Non-pigmented ciliary epithelial cell (primary cell): ENCODE measurements at regions not wholly inside any gene's neighbourhood (a gene's known extent, or its start where the extent isn't known, plus 50 kb on each side); places are given as distances from the start of the nearest gene placed in this dataset.
"Not testable (repeated sequence)": the region's sequence is repeated elsewhere in the genome, so short reads cannot be mapped to it uniquely, and the experiment has no call there.

Experiments
- DNase-seq: peaks from one replicate; pipeline ENCODE4 v3.0.0-alpha.2; 2010; ENCODE audit warnings: low read depth

DNA sequence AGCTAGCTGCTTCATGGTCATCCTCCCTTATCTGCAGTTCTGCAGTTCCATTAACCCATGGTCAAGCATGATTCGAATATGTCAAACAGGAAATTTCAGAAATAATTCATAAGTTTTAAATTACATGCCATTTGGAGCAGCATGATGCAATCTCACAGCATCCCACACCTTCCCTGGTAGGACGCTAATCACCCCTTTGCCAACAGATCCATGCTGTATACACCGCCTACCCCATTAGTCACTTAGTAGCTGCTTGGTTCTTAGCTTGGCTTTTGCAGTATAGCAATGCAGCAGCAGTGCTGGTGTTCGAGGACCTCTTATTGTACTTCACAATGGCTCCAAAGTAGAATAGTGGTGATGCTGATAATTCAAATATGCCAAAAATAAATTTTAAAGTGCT, 739.7 kb upstream of the CDH9 start:
- DNase-seq: no peak

DNA sequence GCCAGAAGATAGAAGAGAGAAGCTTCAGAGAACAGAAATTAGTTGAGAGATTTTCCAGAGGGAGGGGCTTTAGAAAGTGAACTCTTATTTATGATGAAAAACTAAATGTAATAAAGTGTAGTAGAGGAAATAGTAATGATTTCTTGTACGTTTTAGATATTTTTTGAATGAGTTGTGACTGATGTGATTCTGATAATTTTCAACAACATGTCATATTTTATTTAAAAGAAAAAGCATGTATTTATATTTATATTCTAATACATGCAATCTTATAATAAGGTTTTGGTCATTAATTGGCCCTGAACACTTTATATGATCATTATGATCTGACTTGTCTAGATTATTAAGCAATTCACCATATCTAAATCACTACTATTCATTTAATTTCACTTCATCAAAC, 735.2 kb upstream of the CDH9 start:
- DNase-seq: no peak

DNA sequence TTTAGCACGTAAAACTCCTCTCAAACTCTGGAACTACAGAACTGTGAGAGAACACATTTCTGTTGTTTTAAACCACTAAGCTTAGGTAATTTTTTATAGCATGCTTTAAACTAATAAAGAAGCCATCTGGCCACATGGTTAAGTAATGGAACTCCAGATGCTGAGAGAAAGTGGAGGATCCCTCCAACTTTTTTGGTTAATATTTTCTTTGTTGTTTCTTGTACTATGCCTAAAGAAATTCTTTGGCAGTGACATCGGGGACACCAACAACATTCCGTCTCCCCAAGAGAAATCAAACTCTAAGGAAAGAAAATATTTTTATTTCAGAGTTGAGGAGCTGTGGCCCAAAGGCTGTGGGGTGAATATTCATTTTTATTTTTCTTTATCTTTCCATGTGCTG, 734.8 kb upstream of the CDH9 start:
- DNase-seq: no peak

DNA sequence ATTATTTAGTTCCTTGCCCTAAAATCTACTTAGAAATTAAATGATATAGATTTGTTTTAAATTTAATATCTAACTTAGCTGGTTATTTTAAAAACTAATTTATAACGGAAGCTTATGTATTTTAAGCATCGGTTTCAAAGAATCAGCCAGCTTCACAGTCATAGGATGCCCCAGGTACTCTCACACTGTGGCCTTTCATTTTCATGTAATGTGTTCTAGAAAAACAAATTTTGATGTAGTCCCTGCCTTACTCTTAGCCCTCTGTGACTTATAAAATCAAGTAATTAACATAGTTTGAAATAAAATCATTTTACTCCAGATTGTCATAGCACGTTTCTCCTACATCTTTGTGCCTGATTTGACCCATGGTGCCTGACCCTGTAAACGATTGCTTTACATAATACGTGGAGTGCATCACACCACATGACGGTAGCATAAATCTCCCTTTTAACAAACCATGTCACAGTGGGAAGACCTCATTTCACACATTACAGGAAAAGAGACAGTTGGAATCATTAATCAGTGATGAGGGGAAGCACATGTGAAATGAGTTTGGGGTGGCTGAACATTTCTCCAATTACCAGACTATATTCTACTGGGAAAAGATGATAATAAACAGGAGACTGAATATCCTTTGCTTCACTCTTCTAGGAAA, 731.5 kb upstream of the CDH9 start:
- no peak for DNase-seq

DNA sequence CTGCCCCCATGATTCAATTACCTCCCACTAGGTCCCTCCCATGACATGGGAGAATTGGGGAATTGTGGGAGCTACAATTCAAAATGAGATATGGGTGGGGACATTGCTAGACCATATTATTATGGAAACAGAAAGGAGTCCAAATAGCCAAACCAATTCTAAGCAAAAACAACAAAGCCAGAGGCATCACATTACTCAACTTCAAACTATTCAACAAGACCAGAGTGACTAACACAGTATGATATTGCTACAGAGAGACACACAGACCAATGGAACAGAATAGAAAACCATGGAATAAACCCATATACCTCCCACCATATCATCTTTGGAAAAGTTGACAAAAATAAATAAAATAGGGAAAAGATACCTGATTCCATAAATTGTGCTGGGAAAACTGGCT, 710.5 kb upstream of the CDH9 start:
- peak; percentile 2 for DNase-seq

DNA sequence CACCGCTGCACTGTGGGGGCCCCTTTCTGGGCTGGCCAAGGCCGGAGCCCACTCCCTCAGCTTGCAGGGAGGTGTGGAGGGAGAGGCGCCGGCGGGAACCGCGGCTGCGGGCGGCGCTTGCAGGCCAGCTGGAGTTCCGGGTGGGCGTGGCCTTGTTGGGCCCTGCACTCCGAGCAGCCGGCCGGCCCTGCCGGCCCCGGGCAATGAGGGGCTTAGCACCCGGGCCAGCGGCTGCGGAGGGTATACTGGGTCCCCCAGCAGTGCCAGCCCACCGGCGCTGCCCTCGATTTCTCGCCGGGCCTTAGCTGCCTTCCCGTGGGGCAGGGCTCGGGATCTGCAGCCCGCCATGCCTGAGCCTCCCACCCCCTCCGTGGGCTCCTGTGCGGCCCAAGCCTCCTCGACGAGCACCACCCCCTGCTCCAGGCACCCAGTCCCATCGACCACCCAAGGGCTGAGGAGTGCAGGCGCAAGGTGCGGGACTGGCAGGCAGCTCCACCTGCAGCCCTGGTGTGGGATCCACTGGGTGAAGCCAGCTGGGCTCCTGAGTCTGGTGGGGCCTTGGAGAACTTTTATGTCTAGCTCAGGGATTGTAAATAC, 705.1 kb upstream of the CDH9 start:
- DNase-seq: not testable (repeated sequence)

DNA sequence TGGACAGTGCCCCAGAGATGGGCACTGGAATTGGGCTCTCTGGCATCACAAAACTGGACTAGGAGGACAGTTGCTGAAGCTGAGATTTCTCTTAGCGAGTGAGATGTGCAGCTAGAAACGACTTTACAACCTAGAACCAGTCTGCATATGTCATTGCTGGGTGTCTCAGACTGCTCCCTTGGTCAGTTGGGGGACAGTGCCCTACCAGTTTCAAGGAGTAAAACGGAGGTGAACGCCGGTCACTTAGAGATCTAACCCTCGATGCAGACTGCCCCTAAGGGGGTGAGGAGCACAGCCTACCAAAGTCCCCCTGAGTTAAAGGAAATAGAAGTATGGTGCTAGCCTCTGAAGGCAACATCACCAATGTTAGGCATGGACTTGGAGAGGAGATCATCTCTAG, 704.4 kb upstream of the CDH9 start:
- DNase-seq: no peak

DNA sequence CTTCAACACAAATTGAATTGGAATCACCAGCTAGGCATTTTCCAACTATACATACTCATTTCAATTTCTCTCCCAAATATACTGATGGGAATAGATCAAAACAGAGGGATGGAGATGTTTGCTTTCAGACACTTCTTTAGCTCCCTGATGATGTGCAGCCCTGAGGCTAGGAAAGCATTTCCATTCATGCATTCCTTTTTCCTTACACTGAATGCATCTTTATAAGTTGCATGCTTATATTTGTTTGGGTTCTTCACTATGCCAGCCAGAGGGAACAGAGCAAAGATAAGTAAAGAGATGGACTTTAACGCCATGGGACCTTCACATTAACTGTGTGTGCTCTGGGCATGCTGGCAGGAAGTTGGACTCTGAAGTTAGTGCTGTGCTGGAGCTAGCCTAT, 696.5 kb upstream of the CDH9 start:
- DNase-seq: no peak

DNA sequence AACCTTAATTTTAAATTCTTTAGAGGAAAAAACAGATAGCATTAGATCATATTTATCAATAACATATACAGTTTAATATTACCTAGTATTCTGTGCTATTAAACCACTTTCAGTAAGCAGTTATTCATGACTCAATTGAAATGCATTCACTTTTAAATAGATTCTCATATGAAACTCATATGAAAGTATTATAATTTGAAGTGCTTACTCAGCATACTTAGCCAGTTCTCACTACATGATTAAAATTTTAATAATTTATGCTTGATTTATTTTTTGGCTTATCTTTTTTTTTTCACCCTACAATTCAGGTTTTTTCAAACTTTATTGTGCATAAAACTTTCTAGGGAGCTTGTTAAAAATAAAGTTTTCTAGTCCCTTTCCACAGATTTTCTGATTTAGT, 694.9 kb upstream of the CDH9 start:
- DNase-seq: no peak

DNA sequence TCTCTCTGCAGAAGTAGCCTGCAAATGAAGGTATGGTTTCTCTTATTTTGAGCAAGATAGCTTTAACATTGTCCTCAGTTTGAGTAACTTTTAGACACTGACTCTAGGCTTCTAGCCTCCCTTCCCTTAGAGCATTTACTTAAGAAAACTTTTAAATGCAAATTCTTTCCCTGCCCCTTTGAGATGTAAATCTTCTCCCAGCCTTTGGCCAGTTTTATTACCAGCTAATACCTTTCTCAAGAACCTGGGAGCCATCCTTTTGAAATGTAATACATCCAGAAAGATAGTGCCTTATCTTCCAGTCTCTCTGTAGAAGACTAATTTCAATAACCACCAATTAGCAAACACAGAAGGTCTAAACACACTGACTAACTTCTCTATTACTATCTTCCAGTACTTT, 688.9 kb upstream of the CDH9 start:
- no peak for DNase-seq

DNA sequence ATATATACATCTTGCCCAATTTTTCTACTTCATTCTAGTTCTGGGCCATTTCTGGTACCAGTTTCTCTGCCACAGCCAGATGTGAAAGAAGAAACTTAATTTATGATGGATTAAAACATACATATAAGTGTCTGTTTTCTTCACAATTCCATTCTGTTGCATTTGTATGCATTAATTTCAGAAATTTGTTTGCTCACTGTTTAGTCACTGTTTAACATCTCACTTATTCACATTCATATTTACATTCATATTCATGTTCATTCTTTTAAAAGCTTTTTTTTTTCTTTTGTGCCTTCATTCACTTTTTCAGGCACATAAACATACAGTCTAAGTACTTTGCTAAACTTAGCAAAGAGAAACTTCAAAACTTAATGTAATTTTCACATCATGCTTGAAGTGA, 684.0 kb upstream of the CDH9 start:
- no peak for DNase-seq

DNA sequence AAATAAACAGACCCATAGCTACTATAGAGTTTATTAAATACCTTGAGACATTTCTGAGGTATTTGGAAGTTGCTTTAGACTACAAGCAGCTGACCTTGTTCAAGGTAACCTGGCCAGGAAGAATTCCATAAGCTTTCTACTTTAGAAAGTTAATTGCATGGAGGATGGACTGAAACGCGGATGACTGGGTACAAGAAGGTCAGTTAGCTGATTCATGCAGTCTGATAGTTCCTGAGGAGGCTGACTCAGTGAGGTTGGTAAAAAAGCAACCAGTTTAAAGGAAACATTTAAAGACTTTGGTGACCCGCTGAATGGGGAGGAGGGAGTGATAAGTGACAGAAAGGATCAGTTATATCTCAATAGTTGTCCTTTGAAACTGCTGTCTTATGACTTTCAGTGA, 670.1 kb upstream of the CDH9 start:
- no peak for DNase-seq

DNA sequence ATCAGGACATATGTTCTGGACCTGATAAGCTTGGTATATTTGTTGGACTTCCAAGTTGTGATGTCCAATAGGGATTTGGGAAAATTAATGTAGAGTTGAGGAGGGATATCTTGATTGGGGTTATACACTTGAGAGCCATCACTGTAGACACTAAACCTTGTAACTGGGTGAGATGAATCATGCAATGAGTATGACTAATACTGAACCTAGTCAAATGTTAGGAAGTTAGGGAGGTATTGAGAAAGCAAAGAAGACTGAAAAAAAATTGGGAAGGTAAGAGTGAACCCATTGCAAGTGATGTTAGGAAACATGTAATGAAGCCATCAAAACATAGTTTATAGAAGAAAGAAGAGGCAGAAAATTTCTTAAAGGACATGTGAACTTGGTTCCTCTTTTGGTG, 668.4 kb upstream of the CDH9 start:
- no peak for DNase-seq

DNA sequence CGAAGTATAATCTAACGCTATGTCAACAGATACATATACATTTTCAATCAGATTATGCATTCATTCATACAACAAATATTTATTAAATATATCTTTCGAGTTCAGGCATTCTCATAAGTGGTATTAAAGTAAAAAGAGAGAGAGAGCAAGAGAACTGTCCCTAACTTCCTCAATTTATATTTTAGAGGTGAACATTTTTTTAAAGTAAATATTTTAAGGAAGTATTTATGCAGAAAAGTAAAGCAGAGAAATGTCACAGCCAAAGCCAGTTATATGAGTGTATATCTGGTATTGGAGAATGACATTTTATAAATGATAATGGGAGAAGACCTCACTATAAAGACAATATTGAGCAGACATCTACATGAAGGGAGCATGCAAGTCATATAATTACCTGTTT, 667.3 kb upstream of the CDH9 start:
- DNase-seq: no peak

DNA sequence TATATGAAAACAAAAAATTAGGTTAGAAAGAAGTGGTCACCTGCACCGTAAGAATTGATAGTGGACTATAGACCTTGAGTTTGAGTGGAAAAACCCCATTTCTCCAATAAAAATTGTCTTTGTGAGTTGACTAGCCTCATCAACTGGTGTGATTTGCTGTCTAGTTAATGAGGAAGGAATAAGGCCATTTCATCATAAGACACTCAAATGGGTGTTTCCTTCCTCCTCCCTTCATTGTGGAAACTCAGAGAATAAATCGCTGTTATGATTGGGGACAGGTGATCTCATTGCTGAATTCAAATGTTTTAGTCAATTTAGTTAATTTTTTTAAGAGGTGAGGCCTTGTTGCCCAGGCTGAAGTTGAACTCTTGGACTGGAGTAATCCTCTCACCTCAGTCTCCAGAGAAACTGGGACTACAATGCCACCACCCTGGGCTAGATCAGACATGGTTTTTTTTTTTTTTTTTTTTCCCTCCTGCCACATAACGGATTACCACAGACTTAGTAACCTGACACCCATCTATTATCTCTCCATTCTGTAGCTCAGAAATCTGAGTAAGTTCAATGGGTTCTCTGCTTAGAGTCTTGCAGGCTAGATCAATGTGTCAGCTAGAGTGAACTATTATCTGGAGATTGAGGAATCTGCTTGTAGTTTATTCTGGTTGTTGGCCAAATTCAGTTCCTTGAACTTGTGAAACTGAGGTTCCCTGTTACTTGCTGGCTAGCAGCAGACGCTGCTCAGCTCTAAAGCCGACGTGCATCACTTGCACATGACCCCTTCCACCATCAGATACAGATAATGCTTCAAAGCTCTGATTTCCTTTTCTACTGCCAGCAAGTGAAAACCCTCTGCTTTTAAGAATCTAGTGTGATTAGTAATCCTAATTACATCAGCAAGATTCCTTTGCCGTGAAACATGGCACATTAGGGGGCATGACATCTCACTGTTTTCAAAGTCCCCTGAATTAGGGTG, 663.8 kb upstream of the CDH9 start:
- peak; percentile 83 for DNase-seq

DNA sequence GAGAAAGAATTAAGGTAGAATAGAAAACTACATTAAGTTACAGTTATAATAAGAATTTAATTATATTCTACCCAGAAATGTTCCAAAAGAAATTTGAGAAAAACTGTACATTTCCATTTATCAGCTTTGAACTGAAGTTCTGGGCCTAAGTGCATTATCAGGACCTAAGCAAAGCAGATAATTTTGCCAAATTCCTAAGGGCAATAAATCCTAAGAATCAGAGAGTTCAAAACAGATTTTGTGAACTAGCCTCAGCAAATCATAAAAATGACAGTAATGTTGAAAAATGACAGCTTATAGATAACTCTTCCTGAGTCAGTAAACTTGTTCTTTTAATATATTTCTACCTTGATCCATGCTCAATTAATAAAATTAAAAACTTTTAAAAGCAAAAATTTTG, 662.1 kb upstream of the CDH9 start:
- DNase-seq: no peak

DNA sequence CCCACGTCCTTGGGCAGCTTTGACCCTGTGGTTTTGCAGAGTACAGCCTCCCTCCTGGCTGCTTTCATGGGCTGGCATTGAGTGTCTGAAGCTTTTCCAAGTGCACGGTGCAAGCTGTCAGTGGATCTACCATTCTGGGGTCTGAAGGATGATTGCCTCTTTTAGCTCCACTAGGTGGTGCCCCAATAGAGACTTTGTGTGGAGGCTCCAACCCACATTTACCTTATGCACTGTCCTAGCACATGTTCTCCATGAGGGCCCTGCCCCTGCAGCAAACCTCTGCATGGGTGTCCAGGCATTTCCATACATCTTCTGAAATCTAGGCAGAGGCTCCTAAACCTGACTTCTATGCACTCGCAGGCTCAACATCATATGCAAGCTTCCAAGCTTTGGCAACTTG, 644.2 kb upstream of the CDH9 start:
- DNase-seq: no peak

DNA sequence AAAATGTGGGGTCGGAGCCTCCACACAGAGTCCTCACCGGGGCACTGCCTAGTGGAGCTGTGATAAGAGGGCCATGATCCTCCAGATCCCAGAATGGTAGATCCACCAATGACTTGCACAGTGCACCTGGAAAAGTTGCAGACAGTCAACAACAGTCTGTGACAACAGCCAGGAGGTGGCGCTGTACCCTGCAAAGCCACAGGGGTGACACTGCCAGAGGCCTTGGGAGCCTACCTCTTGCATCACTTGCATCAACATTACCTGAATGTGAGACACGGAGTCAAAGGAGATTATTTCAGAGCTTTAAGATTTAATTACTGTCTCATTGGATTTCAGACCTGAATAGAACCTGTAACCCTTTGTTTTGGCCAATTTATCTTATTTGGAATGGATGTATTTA, 614.1 kb upstream of the CDH9 start:
- no peak for DNase-seq

DNA sequence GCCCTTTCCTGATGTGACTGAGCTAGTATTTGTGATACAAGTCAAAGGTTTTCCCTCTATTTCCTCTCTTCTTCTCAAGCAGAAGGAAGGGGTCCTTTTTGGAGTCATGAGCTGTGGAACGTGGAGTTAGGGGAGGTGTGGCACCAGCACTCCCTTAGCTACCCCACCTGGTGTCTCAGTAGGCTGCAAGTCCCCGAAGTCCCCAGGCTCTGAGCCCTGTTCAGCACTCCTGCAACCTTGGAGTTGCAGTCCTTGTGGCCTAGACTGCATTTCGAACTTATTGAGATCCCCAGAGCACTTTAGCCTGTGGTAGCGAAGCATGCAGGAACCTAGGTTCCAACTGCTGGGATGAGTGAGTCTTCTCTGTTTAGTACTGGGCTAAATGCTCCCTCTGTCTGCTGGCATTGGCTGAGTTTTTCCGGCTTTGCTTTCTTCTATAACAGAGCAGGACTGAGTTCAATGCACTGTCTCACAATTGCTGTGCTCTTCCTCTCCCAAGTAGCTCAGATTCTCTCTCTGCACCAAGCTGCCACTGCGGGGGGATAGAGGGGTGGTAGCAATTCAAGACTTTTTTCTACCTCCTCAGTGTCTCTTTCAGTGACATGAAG, 600.7 kb upstream of the CDH9 start:
- DNase-seq: no peak

DNA sequence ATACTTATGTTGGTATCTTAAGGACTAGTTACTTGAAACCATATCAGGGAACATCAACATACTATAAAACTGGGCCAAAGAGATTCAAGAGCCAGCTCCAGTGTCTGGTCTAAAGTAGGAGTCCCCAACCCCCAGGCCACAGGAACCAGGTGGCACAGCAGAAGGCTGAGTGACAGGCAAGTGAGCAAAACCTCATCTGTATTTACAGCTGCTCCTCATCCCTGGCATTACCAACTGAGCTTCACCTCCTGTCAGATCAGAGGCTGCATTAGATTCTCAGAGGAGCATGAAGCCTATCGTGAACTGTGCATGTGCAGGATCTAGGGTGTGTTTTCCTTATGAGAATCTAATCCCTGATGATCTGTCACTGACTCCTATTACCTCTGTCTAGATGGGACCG, 581.6 kb upstream of the CDH9 start:
- DNase-seq: no peak

DNA sequence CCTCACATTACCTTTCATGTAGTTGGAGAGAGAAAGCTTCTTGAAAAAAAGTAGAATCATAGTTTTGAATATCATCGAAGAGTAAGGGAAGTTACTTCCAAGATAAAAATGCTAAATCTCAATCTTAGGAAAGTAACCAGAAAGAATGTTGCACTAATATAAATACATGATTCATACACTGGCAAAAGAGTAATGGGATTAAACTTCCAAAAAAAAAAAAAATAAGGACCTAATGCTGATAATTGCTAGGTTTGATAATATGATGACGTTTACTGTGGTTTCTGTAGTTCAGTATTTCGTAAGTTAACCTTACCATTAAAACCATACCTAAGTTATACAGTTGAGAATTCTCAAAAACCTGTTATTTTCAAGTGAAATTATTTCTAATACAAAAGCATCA, 573.8 kb upstream of the CDH9 start:
- DNase-seq: peak; percentile 27

DNA sequence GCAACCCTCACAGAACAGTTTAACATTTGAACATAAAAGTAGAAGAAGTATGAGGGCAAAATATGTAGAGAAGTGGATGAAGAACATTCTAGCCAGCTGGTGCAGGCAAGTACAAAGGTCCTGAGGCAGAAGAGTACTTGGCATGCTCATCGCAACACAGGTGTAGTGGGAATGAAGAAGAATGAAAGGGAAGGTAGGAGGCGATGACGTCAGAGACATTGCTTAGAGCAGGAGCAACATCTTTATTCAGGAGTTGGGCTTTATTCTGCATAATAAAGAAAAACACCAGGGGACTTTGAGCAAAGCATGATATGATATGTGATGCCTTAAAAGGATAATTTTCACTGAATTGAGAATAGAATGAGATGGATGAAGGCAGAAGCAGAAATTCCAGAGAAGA, 570.6 kb upstream of the CDH9 start:
- no peak for DNase-seq

DNA sequence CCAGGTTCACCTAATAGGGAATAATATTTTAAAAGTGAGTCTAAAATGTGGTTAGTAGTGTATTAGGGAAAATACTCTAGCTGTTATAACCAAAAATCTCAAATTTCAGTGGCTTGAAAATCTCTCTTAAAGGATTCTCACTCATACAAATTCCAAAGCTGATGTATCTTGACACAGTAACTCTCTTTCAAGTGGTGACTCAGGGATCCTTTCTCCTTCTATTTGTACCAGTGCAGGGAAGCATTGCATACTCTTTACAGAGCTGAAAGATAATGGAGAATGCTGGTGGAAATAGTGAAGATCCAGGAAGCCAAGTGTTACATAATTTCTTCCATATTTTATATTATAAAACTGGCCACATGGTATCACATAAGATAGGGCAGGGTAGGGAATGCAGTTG, 560.2 kb upstream of the CDH9 start:
- peak; percentile 20 for DNase-seq
